Activated CD8-positive, alpha-beta memory T cell treated with anti-CD3 and anti-CD28 coated beads, Interleukin-2, amount 50 U/mL, for 48 hours (primary cell): ENCODE measurements at regions not wholly inside any gene's neighbourhood (a gene's known extent, or its start where the extent isn't known, plus 50 kb on each side); places are given as distances from the start of the nearest gene placed in this dataset.
A peak's percentile ranks its signal among the peaks of the same experiment; 100 is the strongest.
"Not testable (repeated sequence)": the region's sequence is repeated elsewhere in the genome, so short reads cannot be mapped to it uniquely, and the experiment has no call there.

Experiments
- DNase-seq: peaks from one replicate; pipeline ENCODE4 v3.0.0-alpha.2; 2020

DNA sequence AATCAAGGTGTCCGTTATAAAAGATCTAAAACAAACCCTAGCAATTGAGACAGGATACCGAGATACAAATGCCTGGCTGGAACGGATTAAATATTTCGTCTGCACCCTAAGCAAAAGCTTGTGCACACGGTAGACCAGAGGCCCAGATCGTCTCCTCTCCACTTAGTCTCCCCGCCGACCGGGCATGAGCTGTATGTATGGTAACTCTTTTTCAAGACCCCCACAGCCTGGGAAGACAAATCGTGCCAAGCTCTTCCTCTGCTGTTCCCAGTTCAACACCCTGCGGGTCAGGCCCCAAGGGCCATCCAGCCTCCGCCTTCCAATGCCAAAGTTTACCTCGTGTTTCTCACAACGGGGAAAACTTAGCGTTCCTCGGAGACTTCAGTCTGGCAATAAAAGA lies 285.7 kb upstream of the GALNT17 start:
- no peak for DNase-seq

DNA sequence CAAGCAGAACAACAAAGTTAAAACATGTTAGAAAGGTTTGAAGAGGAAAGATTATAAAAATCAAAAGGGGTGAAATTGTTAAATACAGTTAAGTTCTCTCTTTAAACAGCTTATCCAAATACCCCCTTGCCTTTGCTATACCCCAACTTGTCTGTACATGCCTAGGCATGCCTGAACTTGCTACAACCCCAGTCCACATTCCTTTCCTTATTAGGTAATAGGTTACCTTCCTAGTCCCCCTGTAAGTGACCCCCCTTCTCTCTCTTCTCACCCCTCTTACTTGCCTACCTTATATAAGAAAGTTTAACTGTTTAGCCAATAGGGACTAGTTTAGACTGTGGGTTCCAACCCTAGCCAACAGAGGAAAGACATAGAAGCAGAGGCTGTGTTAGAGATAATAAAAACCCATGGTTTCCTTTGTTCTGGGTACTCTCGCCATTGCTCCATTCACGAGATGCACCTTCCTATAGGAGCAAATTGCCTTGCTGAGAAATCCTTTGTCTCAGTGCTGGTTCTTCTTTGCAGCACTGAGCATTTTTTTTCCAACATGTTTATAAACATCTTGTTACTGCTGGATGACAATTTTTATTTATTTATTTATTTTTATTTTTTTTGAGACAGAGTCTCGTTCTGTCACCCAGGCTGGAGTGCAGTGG lies 282.2 kb upstream of the GALNT17 start:
- no peak for DNase-seq

DNA sequence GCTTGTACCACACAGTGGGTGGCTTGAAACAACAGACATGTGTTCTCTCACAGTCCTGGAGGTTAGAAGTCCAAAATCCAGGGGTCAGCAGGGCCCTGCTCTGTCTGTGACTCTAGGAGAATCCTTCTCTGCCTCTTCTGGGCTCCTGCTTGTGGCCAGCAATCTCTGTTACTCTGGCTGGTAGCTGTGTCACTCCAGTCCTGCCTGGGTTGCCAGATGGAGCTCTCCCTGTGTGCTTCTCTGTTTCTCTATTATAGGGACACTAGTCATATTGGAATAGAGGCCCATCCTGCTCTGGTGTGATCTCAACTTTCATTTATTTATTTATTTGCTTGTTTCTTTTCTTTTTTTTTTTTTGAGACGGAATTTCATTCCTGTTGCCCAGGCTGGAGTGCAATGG lies 276.6 kb upstream of the GALNT17 start:
- DNase-seq, result no peak

DNA sequence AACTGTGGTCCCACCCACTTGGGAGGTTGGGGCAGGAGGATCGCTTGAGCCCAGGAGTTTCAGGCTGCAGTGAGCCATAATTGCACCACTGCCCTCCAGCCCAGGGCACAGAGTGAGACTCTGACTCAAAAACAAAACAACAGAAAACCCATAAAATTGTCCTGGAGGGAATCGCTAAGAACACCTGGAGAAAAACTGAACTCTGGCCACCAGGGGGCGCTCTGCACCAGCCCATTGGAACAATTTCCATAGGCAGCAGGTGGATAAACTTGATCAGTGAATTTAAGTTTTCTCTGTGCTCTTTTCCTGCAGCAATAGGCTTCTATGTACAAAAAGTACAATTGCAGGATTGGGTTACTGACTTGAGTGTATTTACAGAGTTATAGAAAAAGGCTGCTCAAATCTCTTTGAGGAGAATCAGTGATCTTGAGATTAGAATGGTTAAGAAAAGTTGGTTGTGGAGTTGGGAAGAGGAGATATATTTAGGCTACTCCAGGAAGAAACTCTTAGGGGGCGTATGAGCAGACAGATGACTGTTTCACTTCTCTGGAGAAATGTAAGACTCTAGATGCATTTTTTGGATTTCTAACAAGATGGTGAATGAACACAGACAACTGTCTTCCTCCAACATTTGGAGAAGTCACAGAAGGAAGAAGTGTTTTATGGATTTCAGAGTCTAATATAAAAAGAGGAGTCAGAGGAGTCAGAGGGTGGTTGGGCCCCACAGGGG lies 274.9 kb upstream of the GALNT17 start:
- DNase-seq, result peak; percentile 92

DNA sequence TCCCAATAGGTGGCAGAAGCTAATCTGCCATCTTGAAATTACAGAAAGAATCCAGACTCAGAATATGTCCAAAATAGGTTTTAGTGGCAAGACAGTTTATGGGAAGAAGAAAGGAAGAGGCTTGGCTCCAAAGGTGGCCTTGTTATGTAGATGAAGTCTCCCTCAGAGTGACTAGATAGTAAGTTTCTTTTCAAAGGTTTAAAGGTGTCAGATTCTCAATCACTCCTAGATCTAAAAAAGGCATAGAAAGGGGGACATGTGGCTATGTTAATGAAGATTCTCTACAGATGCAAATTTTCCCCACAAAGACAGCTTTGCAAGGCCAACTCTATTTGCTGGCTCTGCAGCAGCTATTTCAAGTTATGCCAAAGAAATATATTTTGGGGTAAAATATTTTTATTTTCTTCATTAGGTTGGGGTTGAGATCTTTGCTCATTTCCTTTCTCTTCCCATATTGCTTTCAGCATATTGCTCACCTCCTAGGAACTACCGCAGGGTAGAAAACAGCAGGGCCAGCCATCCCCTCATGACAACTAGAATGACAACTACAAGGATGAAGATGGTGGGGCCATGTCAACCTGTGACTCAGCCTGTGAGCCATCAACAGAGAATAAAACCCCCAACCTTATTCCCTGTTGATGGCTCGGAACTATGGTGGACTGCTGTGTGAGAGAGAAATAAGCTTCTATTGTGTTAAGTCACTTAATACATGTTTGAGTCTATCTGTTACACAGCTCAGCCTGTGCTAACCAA lies 274.0 kb upstream of the GALNT17 start:
- no peak for DNase-seq

DNA sequence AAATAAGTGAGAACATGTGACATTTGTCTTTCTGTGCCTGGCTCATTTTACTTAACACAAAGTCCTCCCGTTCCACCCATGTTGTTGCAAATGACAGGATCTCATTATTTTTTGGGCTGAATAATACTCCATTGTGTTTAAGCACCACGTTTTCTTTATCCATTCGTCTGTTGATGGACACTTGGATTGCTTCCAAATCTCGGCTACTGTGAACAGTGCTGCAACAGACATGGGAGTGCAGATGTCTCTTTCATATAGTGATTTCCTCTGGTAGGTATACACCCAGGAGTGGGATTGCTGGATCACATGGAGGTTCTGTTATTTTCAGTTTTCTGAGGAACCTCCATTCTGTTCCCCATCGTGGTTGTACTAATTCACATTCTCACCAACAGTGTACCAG lies 264.4 kb upstream of the GALNT17 start:
- no peak for DNase-seq

DNA sequence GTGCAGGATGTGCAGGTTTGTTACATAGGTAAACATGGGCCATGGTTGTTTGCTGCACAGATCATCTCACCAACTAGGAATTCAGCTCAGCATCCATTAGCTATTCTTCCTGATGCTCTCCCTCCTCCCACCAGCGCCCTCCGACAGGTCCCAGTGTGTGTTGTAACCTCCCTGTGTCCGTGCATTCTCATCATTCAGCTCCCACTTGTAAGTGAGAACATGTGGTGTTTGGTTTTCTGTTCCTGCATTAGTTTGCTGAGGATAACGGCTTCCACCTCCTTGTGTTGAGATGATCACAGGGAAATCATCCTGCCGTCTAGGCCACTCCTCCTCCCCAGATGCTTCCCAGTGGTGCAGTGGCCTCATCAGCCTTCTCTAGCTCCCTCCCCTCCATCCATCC lies 261.6 kb upstream of the GALNT17 start:
- no peak for DNase-seq

DNA sequence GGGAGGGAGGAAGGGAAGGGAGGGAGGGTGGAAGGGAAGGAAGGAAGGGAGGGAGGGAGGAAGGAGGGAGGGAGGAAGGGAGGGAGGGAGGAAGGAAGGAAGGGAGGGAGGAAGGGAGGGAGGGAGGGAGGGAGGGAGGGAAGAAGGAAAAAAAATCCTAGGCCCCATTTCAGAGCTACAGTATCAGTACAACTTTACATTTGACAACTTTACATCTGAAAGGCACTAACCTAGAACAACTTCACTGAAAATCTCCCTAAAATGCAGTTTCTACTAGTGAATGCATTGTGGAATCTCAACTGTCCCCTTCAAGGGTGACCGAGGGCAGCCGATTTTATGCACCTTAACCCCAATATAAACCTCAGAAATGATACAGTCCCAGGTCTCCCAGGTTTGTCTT lies 259.8 kb upstream of the GALNT17 start:
- no peak for DNase-seq

DNA sequence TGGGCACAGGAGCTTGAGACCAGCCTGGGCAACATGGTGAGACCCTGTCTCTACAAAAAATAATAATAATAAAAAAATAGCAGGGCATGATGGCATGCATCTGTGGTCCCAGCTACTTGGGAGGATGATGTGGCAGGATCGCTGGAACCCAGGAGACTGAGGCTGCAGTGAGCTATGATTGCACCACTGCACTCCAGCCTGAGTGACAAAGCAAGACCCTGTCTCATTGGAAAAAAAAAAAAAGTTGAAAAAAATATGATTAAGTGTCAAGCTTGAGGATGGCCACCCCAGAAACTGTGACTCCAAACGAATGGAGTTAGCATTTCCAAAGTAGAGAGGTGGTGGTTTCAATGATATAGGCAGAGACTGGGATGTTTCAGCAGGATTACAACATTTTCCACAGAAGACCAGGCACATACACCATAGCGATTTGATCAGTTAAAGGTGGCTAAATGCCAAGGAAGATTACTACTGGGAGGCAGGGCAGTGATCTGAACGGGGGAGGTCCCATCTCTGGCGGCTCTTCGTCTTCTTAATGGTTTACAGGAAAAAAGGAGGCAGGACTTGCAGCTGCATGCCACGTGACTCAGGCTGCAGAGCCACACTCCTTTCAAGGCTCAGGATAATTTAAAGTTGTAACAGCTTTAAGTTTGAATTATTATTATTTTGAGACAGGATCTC lies 250.6 kb upstream of the GALNT17 start:
- DNase-seq, result no peak

DNA sequence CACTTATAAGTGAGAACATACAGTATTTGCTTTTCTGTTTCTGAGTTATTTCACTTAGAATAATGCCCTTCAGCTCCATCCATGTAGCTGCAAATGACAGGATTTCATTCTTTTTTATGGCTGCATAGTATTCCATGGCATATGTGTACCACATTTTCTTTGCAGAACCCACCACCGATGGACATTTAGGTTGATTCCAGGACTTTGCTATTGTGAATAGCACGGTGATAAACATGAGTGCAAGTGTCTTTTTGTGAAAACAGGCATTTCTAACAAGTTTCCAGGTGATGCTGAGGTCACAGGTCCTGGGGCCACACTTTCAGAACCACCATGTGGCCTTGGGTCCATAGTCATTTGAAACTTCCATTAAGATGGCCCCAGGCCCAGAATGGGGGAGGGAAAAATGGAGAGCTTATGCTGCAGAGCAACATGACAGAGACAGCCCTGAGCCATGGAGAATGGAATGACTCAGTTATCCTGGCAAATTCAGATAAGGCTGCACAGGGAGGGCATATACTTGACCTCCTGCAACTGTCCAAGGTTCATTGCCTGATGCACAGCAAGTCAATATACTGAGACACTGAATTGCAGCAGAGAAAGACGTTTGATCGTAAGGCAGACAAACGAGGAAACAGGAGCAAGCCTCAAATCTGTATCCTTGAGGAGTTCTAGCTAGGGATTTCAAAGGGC lies 248.0 kb upstream of the GALNT17 start:
- no peak for DNase-seq

DNA sequence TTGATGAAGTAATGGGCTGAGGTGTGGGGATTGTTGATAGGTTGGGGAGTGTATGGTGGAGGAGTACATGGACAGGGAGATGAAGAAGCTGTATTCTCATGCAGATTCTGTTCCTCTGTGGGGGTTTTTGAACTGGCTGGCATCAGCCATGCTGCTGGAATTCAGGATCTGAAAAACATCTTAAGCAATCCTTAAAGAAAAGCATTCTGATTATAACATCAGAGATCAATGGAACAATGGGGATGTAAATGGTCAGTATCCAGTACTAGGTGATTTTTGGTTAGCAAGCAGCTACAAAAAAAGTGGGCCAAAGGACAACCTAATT lies 247.5 kb upstream of the GALNT17 start:
- no peak for DNase-seq

DNA sequence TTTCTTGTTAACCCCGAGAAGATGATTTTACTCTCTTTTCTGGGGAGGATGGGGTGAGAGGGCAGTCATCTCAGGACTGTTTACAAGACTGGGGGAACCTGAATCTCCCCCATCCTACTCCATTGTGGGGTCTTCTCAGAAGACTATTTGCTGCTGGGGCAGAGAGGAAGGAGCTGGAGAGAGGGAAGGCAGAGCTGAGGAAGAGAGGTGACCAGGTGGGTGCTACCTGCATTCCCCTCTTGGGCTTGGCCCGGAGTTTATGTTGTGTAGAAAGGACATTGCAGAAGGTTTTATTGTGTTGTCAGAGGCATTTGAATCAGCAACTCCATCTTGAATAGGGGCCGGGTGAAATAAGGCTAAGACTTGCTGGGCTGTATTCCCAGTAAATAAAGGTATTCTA lies 247.1 kb upstream of the GALNT17 start:
- DNase-seq, result no peak

DNA sequence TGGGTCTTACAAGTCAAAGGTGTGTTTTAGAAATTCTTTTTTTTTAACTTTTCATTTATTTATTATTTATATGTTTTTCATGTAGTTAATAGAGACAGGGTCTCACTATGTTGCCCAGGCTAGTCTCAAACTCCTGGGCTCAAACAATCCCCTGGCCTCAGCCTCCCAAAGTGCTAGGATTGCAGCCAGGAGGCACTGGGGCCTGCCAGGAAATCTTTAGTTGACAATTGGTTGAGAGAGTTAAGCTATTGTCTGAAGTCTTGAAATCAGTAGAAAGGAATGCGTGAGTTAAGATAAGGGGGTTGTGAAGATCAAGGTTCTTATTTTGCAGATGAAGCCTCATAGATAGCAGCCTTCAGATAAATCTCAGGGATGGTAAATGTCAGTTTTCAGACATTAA lies 245.4 kb upstream of the GALNT17 start:
- DNase-seq, result no peak

DNA sequence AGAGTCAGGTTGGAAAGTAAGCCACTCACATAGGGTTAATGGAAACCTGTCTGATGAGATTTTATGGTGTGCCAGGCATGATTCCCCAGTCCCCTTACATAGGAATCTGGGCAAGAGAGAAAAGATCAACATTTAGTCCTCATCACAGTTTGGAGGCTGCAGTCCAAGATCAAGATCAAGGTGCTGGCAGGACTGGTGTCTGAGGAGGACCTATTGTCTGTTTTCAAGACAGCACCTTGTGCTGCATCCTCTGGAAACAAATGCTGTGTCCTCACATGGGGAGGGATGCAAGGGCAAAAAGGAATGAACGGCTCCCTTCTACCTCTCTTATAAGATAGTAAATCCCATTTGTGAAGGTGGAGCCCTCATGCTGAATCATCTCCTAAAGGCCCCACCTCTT lies 244.8 kb upstream of the GALNT17 start:
- no peak for DNase-seq

DNA sequence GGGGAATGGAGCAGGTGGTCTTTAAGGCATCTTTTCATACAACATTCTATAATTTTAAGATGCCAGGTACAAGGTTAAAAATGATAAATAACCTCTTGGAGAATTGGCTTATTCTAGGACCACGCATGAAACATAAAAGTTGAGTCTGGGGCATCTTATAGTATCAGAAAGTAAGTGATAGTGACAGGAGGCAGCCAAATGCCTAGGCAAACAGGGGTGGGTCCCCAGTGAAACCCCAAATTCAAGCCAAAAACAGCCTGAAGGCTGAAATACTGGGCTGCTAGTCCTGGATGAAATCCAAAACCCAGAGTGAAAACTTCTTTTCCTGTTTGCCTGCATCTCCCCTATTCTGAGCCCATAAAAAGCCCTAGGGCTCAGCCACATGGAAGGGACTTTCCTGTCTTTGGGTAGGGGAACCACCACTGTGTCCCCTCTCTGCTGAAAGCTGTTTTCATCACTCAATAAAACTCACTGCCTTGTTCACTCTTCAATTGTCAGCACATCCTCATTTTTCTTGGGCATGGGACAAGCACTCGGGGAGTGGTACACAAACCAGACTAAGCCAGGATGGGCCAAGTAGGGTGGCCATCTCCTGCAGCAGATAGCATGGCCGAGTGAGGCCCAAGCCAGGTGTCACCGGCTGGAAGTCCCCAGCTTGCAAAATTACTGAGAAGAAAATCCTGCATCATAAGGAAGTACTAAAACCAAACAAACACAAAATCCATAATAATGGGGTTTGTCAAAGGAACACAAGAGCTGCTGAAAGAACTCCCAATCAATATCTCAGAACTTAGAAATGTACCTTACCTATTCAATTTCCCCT lies 241.6 kb upstream of the GALNT17 start:
- DNase-seq, result no peak

DNA sequence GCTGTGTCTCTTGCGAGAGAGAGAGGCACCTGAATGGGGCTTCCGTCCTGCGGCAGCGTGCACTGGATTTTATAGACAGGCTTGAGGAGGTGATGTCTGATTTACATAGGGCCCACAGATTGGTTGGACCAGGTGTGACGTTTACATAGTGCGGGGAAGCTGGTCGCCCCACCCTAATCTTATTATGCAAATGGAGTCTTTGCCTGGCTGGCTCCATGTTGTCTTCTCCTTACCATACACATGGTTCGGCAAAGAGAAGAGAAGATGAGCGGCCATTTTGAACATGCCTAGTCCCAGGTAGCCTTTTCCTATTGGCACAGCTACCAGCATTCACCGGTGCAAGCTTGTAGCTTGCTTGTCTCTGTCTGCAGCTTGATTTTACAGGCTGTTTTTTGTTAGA lies 238.5 kb upstream of the GALNT17 start:
- DNase-seq, result no peak

DNA sequence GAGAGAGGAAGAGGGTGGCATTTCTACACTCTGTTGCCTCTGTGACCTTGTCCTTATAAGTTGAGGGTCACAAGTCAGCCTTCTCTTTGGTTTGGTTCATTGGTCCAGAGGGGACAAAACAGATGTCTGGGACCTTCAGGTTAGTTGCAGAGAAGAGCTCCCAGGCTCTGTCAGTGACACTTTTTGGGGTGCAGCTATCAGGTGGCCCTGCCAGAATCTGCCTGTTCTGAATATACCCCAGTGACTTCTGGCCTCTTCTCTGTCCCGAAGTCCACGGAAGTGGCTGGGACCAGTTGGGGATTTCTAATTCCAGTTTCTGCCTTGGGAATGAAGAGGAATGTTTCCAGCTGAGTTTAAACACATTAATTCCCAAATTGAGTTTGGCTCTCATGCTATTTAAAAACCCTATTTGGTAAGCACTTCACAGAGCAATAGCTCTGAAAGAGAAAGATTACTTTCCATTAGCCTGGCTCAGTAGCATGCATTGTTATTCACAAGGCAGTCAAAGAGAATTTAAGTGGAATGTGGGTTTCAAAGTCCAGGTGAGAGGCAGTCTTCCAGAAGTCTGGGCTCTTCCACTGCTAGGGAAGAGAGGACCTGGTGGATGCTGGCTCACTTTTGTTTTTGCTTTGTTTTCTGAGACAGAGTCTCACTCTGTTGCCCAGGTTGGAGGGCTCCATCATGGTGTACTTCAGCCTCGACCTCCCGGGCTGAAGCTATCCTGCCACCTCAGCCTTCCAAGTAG lies 237.8 kb upstream of the GALNT17 start:
- no peak for DNase-seq

DNA sequence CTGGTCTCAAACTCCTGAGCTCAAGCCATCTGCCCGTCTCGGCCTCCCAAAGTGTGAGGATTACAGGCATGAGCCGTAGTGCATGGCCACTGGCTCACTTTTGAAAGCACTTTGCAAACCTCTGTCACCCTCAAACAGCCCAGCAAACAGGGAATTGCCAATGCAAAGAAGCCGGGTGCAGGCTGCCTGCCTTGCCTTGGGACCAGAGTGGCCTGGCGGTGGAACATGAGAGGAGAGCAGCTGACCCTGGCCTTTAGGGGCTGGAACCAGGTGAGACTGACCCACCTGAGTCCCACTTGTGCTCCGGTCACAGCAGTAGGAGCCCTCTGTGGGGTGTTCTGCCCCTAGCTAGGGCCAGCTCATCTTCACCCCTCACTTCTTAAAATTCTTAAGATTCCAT lies 237.1 kb upstream of the GALNT17 start:
- DNase-seq, result no peak

DNA sequence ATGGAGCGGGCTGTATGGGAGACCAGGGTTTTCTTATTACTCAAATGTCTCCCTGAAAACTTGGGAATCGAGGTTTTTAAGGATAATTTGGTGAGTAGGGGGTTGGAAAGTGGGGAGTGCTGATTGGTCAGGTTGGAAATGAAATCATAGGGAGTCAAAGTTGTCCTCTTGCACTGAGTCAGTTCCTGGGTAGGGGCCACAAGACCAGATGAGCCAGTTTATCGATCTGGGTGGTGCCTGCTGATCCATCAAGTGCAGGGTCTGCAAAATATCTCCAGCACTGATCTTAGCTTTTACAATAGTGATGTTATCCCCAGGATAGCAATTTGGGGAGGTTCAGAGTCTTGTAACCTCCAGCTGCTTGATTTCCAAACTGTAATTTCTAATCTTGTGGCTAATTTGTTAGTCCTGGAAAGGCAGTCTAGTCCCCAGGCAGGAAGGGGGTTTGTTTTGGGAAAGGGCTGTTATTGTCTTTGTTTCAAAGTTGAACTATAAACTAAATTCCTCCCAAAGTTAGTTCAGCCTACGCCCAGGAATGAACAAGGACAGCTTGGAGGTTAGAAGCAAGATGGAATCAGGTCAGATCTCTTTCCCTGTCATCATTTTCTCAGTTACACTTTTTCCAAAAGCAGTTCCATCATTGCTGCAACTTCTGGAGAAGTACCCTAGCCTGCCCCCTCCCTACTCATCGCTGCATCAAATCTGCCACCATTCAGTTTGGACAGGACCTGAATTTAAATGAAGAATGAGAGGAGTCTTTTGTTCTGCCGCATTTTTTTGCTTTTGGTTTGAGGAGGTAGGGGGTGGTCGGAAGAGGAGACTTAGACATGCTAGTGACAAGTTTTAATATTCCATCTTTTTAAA lies 236.4 kb upstream of the GALNT17 start:
- DNase-seq, result not testable (repeated sequence)
